Erythroblast (primary cell): ENCODE measurements at regions not wholly inside any gene's neighbourhood (a gene's known extent, or its start where the extent isn't known, plus 50 kb on each side); places are given as distances from the start of the nearest gene placed in this dataset.

Experiments
- GATA1 ChIP-seq: IDR thresholded peaks from 2 replicates; pipeline ENCODE4 v1.6.1; 2011; ENCODE audit warnings: low read depth, mild to moderate bottlenecking, control low read depth, low read length, moderate library complexity
- POLR2A ChIP-seq: IDR thresholded peaks from 2 replicates; pipeline ENCODE4 v1.6.1; 2011; ENCODE audit warnings: mild to moderate bottlenecking, low read length

GRCh38 chr15:97101572-97101971 lies 771.1 kb downstream of the NR2F2 start:
- TF ChIP-seq POLR2A, result no peak
- TF ChIP-seq GATA1, result no peak
